Embryonic facial prominence (tissue), 1 donor: ENCODE measurements at regions not wholly inside any gene's neighbourhood (a gene's known extent, or its start where the extent isn't known, plus 50 kb on each side); places are given as distances from the start of the nearest gene placed in this dataset.

ENCODE experiments used
- DNase-seq: peaks from one replicate; pipeline ENCODE4 v3.0.0-alpha.2; 2016; ENCODE audit errors: extremely low spot score

- no peak for DNase-seq
Measured at GRCh38 chr5:69024241-69024651, 69.6 kb upstream of the SLC30A5 start.

DNA sequence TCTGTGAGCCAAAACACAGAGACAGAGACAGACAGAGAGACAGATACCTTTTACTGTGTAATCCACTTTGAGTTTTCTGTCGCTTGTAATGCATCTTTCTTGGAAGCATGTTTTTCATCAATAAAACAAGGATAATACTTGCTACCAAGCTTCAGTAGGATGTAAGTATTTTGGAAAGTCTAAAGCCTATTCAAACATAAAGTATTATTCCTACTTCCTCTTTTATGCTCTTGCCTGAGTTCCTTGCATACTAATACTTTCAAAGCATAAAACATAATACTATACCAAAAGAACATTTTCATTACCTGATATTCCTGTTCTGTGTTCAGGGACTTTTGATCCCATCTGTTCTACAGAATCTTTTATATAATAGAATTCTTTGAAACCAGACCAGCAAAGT is 64.5 kb upstream of the SLC30A5 start:
- DNase-seq: no peak

DNA sequence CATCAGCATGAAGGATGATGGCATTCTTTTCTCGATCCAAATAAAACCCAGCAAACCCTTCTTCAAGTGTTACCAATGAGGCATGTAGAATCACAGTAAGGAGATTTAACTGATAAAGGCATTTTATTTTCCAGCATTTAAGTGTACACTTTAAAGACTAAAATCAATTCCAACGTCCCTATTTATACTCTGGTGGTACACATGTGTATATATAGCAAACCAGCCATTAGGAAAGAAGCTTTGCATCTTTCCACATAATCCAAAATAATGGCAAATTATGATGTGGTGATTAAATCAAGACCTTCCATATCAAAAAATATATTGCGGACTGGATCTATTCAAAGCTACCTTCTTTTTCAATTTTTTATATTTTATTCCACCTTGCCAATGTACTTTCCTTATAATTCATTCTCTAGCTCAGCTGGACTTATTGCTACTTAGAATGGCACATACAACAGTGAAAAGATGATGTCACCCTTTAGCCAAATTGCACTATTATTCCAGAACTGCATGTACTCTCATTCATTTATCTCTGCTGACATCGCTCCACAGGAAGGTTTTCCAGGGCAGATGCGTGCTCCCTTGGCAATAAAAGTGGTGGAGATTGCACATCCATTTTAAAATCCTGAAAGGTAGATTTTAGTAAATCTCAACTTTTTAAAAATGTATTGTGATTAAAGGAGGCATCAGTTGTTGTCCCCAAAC is 63.3 kb upstream of the SLC30A5 start:
- DNase-seq: no peak

GRCh38 chr5:69032009-69032408 is 61.8 kb upstream of the SLC30A5 start:
- DNase-seq: no peak

- no peak for DNase-seq
Measured at GRCh38 chr5:69033690-69034089, 60.1 kb upstream of the SLC30A5 start.

DNA sequence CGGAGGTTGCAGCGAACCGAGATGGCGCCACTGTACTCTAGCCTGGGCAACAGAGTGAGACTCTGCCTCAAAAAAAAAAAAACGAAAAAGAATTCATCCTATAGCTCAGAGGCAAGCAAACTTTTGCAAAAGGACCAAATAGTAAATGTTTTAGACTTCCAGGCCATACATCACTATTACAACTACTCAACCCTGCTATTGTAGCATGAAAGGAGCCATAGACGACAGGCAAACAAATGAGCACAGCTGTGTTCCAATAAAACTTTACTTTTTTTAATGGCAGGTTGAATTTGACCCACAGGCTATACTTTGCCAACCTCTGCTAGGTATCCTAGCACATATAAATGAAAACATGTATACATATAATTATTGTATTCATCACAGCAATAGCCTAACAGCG is 58.9 kb upstream of the SLC30A5 start:
- DNase-seq: no peak

DNA sequence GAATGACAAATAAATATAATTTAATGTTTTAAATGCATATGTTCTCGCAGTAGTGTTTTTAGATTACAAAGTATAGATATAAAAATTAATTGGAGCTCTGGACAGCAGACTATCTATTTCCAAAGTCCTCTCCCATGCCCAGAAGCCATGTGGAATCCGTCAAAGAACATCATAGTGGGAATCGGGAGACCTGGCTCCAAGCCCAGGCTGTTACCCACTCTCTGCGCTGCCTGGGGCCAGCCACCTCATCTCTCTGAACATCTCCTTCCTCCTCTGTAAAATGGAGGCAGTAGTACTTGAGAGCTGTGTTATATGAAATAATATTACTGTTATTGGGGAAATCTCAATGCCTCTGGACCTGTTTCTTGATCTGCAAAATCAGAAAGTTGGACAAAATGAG is 58.1 kb upstream of the SLC30A5 start:
- DNase-seq: no peak

GRCh38 chr5:69038539-69038938 is 55.3 kb upstream of the SLC30A5 start:
- DNase-seq: no peak

DNA sequence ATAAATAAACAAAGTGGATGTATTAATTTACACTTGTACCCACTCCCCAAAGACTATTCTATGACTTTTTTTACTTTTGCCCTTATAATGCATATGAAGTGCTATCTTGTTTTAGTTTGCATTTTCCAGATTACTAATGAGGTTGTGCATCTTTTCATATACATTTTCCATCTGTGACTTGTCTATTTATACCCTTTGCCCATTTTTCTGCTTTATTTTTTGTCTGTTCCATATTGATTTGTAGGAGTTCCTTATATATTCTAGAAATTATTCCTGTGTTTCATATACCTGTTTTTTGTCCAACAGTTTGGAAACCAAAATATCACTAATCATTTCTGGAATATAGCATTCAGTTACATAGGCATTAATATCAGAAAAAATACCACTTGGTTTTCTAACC is 54.0 kb upstream of the SLC30A5 start:
- no peak for DNase-seq

DNA sequence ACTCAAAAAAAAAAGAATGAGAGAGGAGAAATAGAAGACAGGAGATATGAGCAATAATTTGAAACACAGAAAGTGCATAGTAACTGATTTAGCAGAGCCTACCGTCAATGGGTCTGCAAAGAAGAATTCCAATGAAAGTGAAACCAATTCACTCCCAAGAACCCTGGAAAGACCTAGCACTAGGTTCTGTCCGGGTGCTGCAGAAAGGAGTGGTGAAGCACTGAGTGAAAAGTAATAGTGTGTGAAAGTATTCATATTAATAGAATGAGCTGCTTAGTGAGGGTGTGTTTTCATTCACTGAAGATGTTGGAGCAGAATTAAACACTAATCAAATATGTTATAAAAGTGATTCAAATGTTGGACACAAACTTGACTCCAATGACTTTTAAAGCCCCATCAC is 51.3 kb upstream of the SLC30A5 start:
- DNase-seq: no peak

DNA sequence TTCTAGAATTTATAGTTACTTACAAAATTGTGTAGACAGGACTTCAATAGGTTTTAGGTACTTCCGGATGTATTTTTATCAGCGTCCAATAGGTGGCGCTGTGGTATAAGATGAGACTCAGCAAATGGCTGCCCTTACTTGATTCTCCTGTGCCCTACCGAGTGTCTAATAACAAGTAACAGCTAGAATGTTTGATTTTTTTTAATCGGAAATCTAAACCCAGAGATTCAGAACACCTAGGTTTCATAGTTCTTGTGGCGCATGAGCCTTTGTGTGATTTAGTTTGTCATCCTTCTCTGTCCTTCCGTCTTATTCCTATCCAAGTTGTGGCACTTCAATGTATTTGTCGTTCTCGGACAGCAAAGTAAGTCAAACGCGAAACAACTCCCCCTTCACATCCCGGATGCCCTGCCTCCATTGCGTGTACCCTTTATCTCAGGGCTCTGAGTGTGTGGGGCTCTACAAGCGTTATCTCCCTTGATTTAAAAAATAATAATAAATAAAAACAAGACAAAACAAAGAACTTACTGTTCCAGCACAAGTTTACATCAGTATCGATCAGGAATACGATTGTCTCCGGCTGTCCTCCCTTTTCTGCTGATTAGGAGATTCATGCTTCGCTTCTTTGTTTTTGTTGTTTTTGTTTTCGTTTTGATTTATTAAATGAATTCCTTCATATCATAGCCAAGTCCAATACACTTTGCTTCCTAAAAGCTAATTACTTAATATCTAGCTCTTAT is 50.7 kb upstream of the SLC30A5 start:
- peak; percentile 86 for DNase-seq

DNA sequence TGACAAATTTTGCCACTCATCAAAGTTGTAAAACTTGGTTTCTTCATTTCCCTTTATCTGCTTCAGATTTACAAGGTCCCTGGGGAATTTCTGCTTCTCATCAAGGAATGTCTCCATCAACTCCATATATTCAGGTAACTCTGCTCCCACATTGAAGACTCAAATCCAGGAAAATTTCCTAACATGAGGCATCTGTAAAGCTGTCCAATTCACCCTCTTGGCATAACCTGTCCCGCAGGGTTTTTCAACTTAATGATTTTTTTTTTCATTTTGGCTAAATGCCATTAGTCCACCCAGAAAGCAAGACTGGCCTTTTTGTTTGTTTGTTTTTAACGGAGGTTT is 50.2 kb upstream of the SLC30A5 start:
- DNase-seq: no peak
